PC-9 (cell line): ENCODE measurements at regions not wholly inside any gene's neighbourhood (a gene's known extent, or its start where the extent isn't known, plus 50 kb on each side); places are given as distances from the start of the nearest gene placed in this dataset.

Experiments
- BruUV-seq: library from RNA; stranded (reverse); fragments of 400-500 nt; replicated peaks from 2 replicates; lab custom pipeline; 2021; lab: Mats Ljungman, UMichigan
- CTCF ChIA-PET: fragments of 300-600 bp; sonication (Branson Sonifier 250); formaldehyde crosslinking; loops from one replicate; lab custom pipeline; 2022; ENCODE audit warnings: antibody characterized with exemption; lab: Charles Lee
- POLR2A ChIA-PET: fragments of 300-600 bp; sonication (Branson Sonifier 250); formaldehyde crosslinking; loops from one replicate; lab custom pipeline; 2022; ENCODE audit warnings: antibody characterized with exemption; ENCODE audit not compliant: unreplicated experiment; lab: Charles Lee
- DNase-seq, 2 experiments: peaks; one replicate each; pipeline versions ENCODE4 v3.0.0 to v3.0.0-alpha.2; 2015 to 2022; ENCODE audit warnings: mixed read lengths in 1 of 2
- H2AFZ ChIP-seq: fragments of 200-600 bp; sonication (generic); 2 replicates; pipeline ENCODE4 v1.8.1; 2017; ENCODE audit warnings: antibody characterized with exemption
- H3F3A ChIP-seq: fragments of 200-600 bp; sonication (generic); 2 replicates; pipeline ENCODE4 v1.8.1; 2017; ENCODE audit warnings: antibody characterized with exemption, mild to moderate bottlenecking, low read depth; ENCODE audit not compliant: insufficient read depth
- H3K27ac ChIP-seq: fragments of 200-600 bp; sonication (generic); 2 replicates; pipeline ENCODE4 v1.6.1; 2016; ENCODE audit warnings: mixed run types
- H3K27me3 ChIP-seq: fragments of 200-600 bp; sonication (generic); 2 replicates; pipeline ENCODE4 v1.6.1; 2016; ENCODE audit warnings: low read depth, mixed run types; ENCODE audit not compliant: insufficient read depth
- H3K36me3 ChIP-seq: fragments of 200-600 bp; sonication (generic); 2 replicates; pipeline ENCODE4 v1.6.1; 2016; ENCODE audit warnings: low read depth, mixed run types
- H3K4me1 ChIP-seq: fragments of 200-600 bp; sonication (generic); replicated peaks from 2 replicates; pipeline ENCODE4 v1.6.1; 2016; ENCODE audit warnings: mixed run types; ENCODE audit not compliant: insufficient read depth
- H3K4me2 ChIP-seq: fragments of 200-600 bp; sonication (generic); 2 replicates; pipeline ENCODE4 v1.6.1; 2017; ENCODE audit warnings: mixed run types
- H3K4me3 ChIP-seq: fragments of 200-600 bp; sonication (generic); 2 replicates; pipeline ENCODE4 v1.6.1; 2016; ENCODE audit warnings: mixed run types
- H3K79me2 ChIP-seq: fragments of 200-600 bp; sonication (generic); 2 replicates; pipeline ENCODE4 v1.6.1; 2017; ENCODE audit warnings: low read depth, mixed run types
- H3K9me2 ChIP-seq: fragments of 200-600 bp; sonication (generic); 2 replicates; pipeline ENCODE4 v1.8.1; 2017; ENCODE audit warnings: mild to moderate bottlenecking; ENCODE audit not compliant: insufficient read depth
- H3K9me3 ChIP-seq: fragments of 200-600 bp; sonication (generic); 2 replicates; pipeline ENCODE4 v1.8.1; 2016; ENCODE audit warnings: low read depth; ENCODE audit not compliant: insufficient read depth
- H4K20me1 ChIP-seq: fragments of 200-600 bp; sonication (generic); 2 replicates; pipeline ENCODE4 v1.8.1; 2017; ENCODE audit not compliant: insufficient read depth
- CTCF ChIP-seq: fragments of 200-600 bp; sonication (generic); conservative IDR thresholded peaks from 2 replicates; pipeline ENCODE4 v1.6.1; 2017; ENCODE audit warnings: mixed run types, antibody characterized with exemption, mild to moderate bottlenecking, moderate library complexity
- EZH2 ChIP-seq: fragments of 200-600 bp; sonication (generic); IDR thresholded peaks from 2 replicates; pipeline ENCODE4 v1.8.0; 2017; ENCODE audit warnings: antibody characterized with exemption, low read depth
- intact Hi-C: fragments of 100-400 bp; cut with micrococcal nuclease; formaldehyde crosslinking; loops from one replicate; pipeline ENCODE4 v1.10.0; 2022; ENCODE audit not compliant: unreplicated experiment

DNA sequence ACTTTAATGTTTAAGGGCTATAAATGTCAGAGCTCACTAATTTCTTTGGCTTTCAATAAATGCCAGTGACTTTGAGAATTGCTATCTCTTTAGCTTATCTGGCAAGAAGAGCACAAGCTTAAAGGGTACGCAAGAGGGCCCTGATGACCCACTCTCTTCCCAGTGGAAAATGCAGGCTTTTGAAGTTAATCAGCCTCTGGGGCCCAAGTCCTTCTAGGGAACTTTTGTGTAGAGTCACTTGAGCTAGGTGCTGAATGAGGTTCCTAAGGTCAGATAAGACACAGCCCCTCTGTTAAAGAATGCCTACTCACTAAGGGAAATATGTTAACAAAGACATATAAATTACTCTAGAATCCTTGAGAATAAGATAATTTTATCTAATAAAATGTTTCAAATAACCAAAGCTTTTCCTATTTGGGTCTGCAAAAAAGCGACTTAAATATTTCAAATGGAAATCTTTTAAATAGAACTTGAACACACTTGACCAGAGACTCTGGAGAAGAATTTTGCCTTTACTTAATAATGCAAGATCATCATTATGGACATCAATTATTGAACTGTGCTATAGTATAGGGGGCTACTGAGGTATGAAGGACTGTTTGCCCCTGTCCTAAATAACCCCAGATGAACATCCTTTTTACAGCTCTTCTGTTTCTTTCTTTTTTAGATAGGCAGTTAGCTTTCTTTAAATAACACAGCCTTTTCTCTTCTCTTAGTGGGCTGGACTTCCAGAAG, 430.1 kb downstream of the GBA3 start:
- CTCF ChIA-PET, result no interaction called here
- Histone ChIP-seq H3K9me3 (no peaks in the 10 kb centered on the region), H3K27ac (no peak overlapping the region), H3K4me1 (no peaks in the 10 kb centered on the region), H3K27me3 (no peaks in the 10 kb centered on the region), H3K9me2 (no peaks in the 10 kb centered on the region), H3F3A (no peaks in the 10 kb centered on the region), H3K4me3 (no peak overlapping the region), H3K4me2 (no peak overlapping the region), H3K36me3 (no peaks in the 10 kb centered on the region), H2AFZ (no peak overlapping the region), H3K79me2 (no peaks in the 10 kb centered on the region), H4K20me1 (no peaks in the 10 kb centered on the region)
- POLR2A ChIA-PET, result no interaction called here
- no peak for DNase-seq
- TF ChIP-seq CTCF, result no peak
- TF ChIP-seq EZH2, result no peak
- BruUV-seq, result no TSS peak
- intact Hi-C loops, result no loop called here

DNA sequence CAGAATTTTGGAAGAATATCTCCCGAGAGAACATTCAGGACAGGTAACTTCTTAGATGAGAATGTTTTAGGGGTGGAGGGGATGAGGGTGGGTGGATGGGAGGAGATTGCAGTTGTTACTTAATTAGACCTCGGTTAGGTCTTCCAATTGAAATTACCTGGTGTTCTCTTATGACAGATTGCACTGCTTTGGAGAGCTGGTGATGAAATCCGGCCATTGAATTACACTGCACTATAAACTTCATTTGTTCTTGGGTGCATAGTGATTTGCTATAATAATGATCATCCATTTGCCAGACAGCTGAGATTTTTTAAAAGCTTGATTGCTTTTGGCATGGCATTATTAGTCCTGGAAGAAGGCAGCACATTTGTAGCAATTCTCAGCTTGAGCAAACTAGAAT, 427.6 kb downstream of the GBA3 start:
- POLR2A ChIA-PET, result no interaction called here
- no peaks in the 10 kb centered on the region for H4K20me1 ChIP-seq
- H3K79me2 ChIP-seq, result no peaks in the 10 kb centered on the region
- no peaks in the 10 kb centered on the region for H3K4me1 ChIP-seq
- H3K4me3 ChIP-seq, result no peak overlapping the region
- intact Hi-C loops, result no loop called here
- BruUV-seq, result no TSS peak
- no peaks in the 10 kb centered on the region for H3F3A ChIP-seq
- H3K36me3 ChIP-seq, result no peaks in the 10 kb centered on the region
- TF ChIP-seq EZH2 (no peak), CTCF (no peak)
- no peak overlapping the region for H3K4me2 ChIP-seq
- no peak overlapping the region for H2AFZ ChIP-seq
- no peak for DNase-seq
- H3K9me2 ChIP-seq, result no peaks in the 10 kb centered on the region
- H3K27ac ChIP-seq, result no peak overlapping the region
- H3K27me3 ChIP-seq, result no peaks in the 10 kb centered on the region
- CTCF ChIA-PET, result no interaction called here
- no peaks in the 10 kb centered on the region for H3K9me3 ChIP-seq

- Histone ChIP-seq H3K4me2 (no peak overlapping the region), H3K27ac (no peak overlapping the region), H4K20me1 (no peaks in the 10 kb centered on the region), H3F3A (no peaks in the 10 kb centered on the region), H3K9me2 (no peaks in the 10 kb centered on the region), H3K4me1 (no peaks in the 10 kb centered on the region), H3K4me3 (no peak overlapping the region), H2AFZ (no peak overlapping the region), H3K36me3 (no peaks in the 10 kb centered on the region), H3K79me2 (no peaks in the 10 kb centered on the region), H3K9me3 (no peaks in the 10 kb centered on the region), H3K27me3 (no peaks in the 10 kb centered on the region)
- intact Hi-C loops, result no loop called here
- TF ChIP-seq CTCF (no peak), EZH2 (no peak)
- POLR2A ChIA-PET, result no interaction called here
- no TSS peak for BruUV-seq
- CTCF ChIA-PET, result no interaction called here
- peak in 1 of 2 experiments; percentile 7 for DNase-seq
These were observed 425.1 kb downstream of the GBA3 start for GRCh38 chr4:23117826-23118225.
